ENCODE measurements at regions not wholly inside any gene's neighbourhood (a gene's known extent, or its start where the extent isn't known, plus 50 kb on each side); places are given as distances from the start of the nearest gene placed in this dataset.

DNA sequence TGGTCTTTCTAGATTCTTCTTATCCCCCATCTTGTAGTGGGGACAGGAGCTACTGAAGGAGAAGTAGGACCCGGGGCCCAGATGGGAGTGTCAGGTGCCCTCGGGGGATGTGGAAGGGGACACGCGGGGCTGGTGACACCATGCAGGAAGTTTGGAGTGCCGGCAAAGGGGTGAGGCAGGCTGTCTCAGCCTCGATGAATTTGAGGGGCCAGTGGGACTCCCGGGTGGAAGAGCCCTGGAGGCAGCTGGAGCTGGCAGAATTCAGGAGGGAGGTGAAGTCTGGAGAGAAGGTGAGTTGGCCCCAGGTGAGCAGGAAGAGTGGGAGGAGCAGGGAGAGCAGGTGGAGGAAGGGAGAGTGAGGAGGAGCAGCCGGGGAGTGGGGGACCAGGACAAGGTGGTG, 101.7 kb downstream of the CPZ start:
- TF ChIP-seq TCF12 (IDR thresholded peaks at IDR 0.05; ENCODE audit: low read depth, low read length), result no peak
- TF ChIP-seq CHD2 (IDR thresholded peaks at IDR 0.05; ENCODE audit: low read length), result no peak
- TF ChIP-seq, protein P1, sequence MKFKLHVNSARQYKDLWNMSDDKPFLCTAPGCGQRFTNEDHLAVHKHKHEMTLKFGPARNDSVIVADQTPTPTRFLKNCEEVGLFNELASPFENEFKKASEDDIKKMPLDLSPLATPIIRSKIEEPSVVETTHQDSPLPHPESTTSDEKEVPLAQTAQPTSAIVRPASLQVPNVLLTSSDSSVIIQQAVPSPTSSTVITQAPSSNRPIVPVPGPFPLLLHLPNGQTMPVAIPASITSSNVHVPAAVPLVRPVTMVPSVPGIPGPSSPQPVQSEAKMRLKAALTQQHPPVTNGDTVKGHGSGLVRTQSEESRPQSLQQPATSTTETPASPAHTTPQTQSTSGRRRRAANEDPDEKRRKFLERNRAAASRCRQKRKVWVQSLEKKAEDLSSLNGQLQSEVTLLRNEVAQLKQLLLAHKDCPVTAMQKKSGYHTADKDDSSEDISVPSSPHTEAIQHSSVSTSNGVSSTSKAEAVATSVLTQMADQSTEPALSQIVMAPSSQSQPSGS (IDR thresholded peaks at IDR 0.05; ENCODE audit: low read length), result no peak
- Histone ChIP-seq H3K27me3 (replicated peaks in 1 of 4; ENCODE audit: control insufficient read depth in 3 of 4, extremely low read depth in 1 of 4, insufficient read depth in 3 of 4, low read length in 3 of 4) (peaks cover 0 to 9% (median 2%) of the 10 kb centered on the region in 4 experiments; a peak in 2 of 7 replicates), H4K20me1 (replicated peaks in 1 of 2; ENCODE audit: control insufficient read depth in 1 of 2, insufficient read depth in 2 of 2, low read length in 2 of 2) (no peaks in the 10 kb centered on the region), H3K79me1 (ENCODE audit: low read depth, low read length) (no peaks in the 10 kb centered on the region), H3K23ac (ENCODE audit: insufficient read length) (no peak overlapping the region), H3K4me3 (ENCODE audit: extremely low read depth in 1 of 4, insufficient read depth in 2 of 4, low read depth in 3 of 4, low read length in 4 of 4) (no peak overlapping the region), H3K9me3 (ENCODE audit: insufficient read depth in 2 of 2, low read depth in 1 of 2, low read length in 1 of 2) (no peaks in the 10 kb centered on the region; a peak in 1 of 4 replicates), H4K5ac (ENCODE audit: insufficient read length, low read depth, low read length) (no peak overlapping the region), H2BK12ac (ENCODE audit: low read depth, low read length) (no peak overlapping the region), H4K8ac (ENCODE audit: extremely low read depth, insufficient read depth, low read length) (peak overlapping the region; percentile 41), H3K9ac (replicated peaks in 1 of 4; ENCODE audit: extremely low read depth in 1 of 4, low read depth in 3 of 4, low read length in 3 of 4) (no peak overlapping the region), H2AK5ac (ENCODE audit: low read depth, low read length) (no peak overlapping the region), H2AFZ (ENCODE audit: low read length) (no peak overlapping the region), H3K4me2 (ENCODE audit: insufficient read depth in 1 of 2, low read depth in 2 of 2, low read length in 2 of 2) (no peak overlapping the region), H3K56ac (replicated peaks; ENCODE audit: insufficient read length, low read depth, low read length) (no peak overlapping the region), H3K79me2 (ENCODE audit: control insufficient read depth in 1 of 2, insufficient read depth in 2 of 2, low read length in 2 of 2) (no peaks in the 10 kb centered on the region), H3K27ac (ENCODE audit: low read depth, low read length) (no peak overlapping the region), H3K14ac (ENCODE audit: insufficient read length) (peak overlapping the region; percentile 49), H4K91ac (replicated peaks; ENCODE audit: insufficient read length, low read length) (no peak overlapping the region), H2BK120ac (replicated peaks; ENCODE audit: low read depth, low read length) (no peak overlapping the region), H3K18ac (ENCODE audit: extremely low read depth, low read length) (no peak overlapping the region), H2BK20ac (ENCODE audit: low read length) (no peak overlapping the region), H2BK15ac (ENCODE audit: low read length) (no peak overlapping the region), H3K4ac (replicated peaks; ENCODE audit: insufficient read length, low read depth, low read length) (no peak overlapping the region), H3K4me1 (replicated peaks in 1 of 4; ENCODE audit: control insufficient read depth in 3 of 4, insufficient read depth in 4 of 4, low read length in 3 of 4) (peaks cover 0 to 3% (median 0%) of the 10 kb centered on the region in 4 experiments; a peak in 1 of 7 replicates), H2BK5ac (ENCODE audit: low read depth, low read length) (no peak overlapping the region), H3K23me2 (ENCODE audit: low read depth, low read length) (no peaks in the 10 kb centered on the region), H3K36me3 (ENCODE audit: control insufficient read depth in 2 of 4, insufficient read depth in 4 of 4, low read length in 3 of 4) (no peaks in the 10 kb centered on the region)
- WGBS, 2 experiments (ENCODE audit: extremely low coverage in 1 of 2, insufficient coverage in 1 of 2, insufficient read length in 1 of 2, insufficient replicate concordance in 2 of 2, low coverage in 1 of 2, low lambda C conversion rate in 2 of 2, missing lambda C conversion rate in 1 of 2), result 77% methylated on average over 8 of the region's 8 CpGs; no CpG with 5 or more reads in 1 of the 2 experiments
- FAIRE-seq (no peak), DNase-seq (ENCODE audit: low read depth in 1 of 2, low spot score in 2 of 2) (no peak)
- POLR2A ChIA-PET (ENCODE audit: partially characterized antibody), result no interaction called here
- CTCF ChIA-PET (ENCODE audit: partially characterized antibody), result interaction anchor here (0.9 to 1.5 kb wide), 2 partner anchors 12 to 145 kb away, joined by 3 to 4 read pairs; no protein-coding TSS in a partner anchor

All from H1 (cell line).